Amniotic stem cell (primary cell): ENCODE measurements at regions not wholly inside any gene's neighbourhood (a gene's known extent, or its start where the extent isn't known, plus 50 kb on each side); places are given as distances from the start of the nearest gene placed in this dataset.
"Not testable (repeated sequence)": the region's sequence is repeated elsewhere in the genome, so short reads cannot be mapped to it uniquely, and the experiment has no call there.

Experiments used
- DNase-seq: peaks from one replicate; lab custom pipeline; 2025; lab: John Stamatoyannopoulos, UW

DNA sequence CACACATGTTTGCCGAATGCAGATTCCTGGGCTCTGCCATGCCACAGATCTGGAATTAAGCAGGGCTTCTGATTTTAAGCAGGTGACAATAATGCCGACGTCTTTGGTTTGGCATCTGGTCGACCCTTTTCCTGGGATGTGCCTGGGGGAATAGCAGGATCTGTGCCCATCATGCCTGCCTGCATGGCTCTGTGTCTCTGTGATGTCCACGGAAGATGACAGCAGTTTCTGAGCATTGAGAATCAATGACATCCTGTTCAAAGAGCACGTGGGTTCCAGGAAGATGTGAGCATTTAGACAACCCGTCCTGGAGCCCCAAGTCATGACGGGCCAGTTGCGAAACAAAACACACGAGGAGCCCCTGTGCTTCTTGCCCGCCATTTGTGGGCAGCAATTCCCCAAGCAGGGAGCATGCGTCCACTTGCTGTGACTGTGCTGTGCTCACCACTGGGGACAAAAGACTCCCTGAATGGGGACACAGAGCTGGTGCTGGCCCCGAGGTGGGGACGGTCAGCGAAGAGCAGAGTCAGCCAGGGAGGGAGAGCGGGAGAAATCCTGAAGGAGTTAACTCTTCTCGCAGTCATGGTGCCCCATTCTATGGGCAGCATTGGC is 110.1 kb downstream of the ERMARD start:
- no peak for DNase-seq

DNA sequence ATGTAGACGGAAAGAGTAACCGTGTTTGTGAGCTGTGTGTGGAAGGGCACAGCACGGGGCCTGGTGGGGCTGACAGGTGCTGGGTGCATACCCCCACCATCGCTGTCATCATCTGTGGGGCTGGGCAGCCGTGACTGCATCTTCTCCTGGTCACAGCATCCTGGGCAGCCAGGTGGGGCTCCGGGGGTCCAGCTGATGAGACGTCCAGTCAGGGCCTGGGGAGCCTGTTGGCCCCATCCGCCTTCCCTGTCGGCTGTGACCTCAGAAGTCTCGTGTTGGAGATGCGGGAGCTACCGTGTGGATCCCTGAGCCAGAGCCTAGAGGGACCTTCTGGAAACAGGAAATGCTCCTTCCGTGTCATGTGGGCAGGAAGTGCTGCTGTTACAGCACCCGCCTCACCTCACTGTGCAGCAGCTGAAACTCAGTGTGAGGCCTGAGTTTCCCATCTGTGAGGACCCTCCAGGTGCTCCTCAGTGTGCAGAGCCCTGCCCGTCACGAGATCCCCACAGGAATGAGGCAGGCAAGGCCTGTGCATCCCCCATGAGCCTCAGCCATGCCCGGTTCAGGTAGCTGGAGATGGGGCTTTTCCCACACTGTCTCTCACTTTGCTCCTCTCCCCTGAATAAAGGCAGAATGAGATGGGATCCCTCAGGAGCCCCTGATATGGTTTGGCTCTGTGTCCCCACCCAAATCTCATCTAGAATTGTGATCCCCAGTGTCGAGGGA is 108.7 kb downstream of the ERMARD start:
- no peak for DNase-seq

DNA sequence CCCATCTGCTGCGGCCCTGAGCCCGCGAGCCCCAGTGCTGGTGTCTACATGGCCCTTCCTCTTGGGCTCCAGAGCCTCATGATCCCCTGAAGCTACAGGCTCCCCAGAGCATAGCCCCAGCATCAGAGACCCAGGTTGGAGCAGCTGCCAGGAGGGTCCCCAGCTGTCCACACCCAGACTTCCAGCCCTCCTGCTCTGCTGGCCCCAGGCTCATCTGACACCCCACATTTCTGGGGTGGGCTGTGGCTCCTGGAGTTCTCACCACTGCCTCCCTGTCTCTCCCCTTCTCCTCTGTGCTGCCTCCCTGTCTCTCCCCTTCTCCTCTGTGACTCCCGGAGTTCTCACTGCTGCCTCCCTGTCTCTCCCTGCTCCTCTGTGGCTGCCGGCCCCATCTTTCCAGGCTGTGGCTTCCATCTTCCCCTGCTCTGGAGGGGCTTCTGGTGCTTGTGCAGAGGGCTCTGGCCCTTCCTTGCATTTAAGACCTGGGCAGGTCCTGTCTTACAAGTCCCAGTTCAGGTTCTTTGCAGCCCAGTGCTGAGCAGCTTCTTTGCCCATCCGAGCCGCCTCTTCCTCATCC is 108.1 kb downstream of the ERMARD start:
- DNase-seq, result no peak

DNA sequence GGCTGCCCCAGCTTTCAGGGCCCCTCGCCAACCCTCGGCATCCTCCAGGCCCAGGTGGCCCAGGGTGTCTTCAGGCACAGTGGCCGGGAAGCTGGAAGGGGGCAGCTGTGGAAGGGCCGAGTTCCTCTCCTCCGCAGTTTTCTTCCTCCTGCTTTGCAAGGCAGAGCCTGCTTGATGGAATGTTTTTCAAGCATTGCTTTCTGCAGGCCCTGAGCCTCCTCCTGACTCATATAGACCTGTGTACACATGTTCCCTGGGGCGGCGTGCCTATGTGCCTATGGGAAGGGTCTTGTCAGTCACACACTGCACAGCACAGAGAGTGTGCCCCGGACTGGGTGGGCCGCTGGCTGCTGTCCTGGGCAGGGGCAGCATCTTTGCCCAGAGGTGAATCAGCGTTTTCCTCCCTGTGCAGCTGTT is 107.5 kb downstream of the ERMARD start:
- no peak for DNase-seq

DNA sequence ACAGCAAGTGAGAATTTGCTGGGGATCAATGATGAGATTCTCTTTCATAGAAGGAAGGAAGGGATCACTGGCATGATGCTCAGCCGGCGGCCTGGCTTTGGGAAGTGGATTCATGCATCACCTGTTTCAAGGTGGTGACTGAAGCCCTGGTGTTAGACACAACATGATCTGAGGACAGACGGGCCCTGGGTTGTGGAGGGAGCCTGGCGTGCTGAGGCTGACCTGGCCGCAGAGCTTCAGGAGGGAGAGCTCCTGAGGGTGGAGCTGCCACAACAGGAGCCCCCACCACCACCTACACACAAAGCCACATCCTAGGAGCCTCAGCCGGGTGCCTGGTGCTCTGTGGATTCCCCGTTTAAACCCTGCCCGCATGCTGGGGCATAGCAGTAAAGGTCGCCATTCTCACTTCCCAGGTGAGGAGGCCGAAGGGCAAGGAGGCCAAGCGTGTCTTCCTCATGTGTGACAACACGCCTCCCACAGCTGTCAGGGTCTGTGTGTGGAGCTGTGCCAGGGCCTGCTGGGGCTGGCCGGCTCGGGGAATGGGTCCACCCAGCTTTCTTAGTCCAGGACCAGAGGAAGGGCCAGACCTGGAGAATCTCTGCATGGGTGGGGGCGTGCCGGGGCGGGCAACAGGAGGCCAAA is 107.0 kb downstream of the ERMARD start:
- no peak for DNase-seq

DNA sequence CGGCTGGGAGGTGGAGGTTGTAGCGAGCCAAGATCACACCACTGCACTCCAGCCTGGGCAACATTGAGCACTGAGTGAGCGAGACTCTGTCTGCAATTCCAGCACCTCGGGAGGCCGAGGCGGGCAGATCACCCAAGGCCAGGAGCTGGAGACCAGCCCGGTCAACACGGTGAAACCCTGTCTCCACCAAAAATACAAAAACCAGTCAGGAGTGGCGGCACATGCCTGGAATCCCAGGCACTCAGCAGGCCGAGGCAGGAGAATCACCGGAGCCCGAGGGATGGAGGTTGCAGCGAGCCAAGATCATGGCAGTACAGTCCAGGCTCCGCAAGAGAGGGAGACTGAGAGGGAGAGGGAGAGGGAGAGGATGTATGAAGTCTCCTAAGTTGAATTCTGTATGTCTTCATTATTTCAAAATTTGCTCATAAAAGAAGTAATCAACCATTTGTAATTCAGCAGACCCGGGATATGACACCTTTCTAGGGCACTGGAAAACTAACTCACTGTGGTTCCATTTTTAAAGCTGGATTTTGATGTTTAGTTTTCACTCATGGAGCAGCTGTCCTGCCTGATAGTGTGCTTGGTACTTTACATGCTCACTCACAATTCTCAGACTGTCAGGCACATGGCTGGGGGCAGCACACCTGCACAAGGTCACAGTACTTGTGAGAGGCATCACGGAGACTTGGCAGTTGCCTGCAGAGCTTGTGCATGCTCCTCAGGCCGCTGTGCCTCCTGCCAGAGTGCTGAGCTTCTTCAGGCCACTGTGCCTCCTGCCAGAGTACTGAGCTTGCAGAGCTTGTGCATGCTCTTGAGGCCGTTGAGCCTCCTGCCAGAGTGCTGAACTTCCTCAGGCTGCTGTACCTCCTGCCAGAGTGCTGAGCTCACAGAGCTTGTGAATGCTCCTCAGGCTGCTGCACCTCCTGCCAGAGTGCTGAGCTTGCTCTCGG is 106.2 kb downstream of the ERMARD start:
- no peak for DNase-seq

DNA sequence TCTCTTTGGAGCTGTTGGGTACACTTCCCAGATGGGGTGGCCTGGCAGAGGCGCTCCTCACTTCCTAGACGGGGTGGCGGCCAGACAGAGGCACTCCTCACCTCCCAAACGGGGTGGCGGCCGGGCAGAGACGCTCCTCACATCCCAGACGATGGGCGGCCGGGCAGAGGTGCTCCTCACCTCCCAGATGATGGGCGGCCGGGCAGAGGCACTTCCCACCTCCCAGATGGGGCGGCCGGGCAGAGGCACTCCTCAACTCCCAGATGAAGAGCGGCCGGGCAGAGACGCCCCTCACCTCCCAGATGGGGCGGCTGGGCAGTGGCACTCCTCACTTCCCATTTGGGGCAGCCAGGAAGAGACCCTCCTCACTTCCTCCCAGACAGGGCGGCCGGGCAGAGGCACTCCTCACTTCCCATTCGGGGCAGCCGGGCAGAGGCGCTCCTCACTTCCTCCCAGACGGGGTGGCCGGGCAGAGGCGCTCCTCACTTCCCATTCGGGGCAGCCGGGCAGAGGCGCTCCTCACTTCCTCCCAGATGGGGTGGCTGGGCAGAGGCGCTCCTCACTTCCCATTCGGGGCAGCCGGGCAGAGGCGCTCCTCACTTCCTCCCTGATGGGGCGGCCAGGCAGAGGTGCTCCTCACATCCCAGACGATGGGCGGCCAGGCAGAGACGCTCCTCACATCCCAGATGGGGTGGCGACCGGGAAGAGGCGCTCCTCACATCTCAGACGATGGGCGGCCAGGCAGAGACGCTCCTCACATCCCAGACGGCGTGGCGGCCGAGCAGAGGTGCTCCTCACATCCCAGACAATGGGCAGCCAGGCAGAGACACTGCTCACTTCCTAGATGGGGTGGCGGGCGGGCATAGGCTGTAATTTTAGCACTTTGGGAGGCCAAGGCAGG is 105.3 kb downstream of the ERMARD start:
- not testable (repeated sequence) for DNase-seq

DNA sequence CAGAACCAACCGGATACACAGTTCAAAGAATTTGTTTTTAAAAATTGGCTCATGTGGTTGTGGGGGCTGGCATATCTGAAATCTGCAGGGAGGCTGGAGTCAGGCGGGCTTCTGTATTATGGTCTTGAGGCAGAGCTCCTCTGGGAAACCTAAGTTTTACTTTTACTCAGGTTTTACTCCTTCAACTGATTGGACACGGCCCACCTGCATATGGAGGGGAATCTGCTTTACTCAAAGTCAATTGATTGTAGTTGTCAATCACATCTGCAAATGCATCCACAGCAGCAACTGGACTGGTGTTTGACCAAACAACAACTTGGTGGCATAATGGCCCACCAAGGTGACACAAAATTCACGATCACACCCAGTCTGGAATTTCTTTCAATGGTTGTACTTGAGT is 103.4 kb downstream of the ERMARD start:
- DNase-seq, result no peak

DNA sequence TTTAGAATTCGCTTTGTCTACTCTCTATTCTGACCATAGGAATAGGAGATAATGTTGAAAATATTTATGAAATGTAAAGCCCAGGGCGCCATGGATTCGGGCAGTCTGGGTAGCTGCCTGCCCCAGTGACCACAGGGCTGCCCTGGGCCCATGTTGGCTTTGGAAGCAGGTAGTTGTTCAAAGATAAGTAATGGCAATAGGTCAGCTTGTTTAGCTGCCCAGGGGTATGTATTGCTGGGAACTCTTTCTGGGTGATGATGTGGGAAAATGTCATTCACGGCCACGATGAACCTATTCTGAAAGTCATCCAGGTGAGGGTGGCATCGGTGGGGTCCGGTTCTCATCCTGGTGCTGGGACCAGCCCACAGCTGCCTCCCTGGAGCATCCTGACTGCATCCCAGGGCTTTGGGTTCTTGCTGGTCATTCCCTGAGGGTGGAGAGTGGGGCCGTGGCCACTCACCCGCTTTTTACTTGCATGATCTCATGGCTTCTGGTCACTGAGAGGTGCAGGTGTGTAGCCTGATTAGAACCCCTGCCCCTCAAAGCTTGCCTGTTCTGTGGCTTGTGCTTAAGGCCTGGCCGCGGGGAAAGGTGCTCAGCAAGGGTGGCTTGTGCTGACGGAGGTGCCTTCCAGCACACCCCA is 102.8 kb downstream of the ERMARD start:
- DNase-seq, result no peak

DNA sequence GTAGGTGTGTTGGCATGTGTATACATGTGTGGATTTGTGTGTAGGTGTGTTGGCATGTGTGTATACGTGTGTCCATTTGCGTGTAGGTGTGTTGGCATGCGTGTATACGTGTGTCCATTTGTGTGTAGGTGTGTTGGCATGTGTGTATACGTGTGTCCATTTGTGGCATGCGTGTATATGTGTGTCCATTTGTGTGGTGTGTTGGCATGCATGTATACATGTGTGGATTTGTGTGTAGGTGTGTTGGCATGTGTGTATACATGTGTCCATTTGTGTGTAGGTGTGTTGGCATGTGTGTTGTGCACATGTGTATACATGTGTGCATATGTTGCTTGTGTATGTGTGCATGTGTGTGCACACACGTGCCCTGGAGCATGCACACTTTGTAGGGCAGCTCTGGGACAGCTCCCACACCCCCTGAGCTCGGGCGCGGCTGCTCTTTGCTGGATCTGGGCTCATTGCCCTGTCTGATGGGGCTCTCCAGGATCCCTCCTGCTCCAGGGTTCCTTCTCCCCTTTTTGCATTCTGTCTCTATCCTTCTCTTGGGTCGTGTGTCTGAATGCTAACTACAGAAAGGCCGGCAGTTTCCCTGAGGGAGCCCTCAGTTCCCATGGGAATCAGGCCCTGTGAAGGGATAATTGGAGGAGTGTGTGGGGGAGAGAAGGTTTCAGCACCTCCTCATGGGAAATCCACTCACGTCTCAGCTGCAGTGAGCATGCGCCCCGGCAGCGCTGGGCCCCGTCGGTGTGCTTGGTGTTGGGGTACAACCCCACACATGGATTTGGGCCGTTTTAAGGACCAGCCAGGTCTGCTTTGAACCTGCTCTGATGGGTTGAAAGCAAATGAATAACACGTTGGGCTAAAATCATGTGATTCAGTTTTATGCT is 102.0 kb downstream of the ERMARD start:
- DNase-seq, result no peak

DNA sequence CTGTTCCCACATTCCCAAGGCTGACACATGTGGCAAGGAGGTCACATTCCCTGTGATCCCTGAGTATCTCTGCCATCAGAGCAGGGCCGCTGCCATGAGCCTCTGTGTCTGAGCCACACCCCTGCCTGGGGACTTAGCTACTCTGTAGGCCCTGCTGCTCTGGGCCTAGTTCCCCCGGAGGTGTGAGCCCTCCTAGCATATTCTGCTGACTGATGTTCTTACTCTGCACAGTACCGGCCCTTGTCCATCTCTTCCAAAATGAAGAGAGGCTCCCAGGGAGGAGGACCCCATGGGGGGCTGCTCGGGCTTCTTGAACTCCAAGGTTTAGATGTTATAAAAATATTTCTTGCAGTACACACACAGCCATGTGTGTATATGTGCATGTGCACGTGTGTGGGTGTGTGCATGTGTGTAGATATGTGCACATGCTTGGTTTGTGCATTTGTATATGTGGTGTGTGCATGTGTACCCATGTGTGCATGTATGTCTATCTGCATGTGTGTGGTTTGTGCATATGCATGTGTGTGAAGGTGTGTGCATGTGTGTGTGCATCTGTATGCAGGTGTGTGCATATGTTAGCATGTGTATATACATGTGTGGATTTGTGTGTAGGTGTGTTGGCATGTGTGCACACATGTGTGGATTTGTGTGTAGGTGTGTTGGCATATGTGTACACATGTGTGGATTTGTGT is 101.2 kb downstream of the ERMARD start:
- no peak for DNase-seq

DNA sequence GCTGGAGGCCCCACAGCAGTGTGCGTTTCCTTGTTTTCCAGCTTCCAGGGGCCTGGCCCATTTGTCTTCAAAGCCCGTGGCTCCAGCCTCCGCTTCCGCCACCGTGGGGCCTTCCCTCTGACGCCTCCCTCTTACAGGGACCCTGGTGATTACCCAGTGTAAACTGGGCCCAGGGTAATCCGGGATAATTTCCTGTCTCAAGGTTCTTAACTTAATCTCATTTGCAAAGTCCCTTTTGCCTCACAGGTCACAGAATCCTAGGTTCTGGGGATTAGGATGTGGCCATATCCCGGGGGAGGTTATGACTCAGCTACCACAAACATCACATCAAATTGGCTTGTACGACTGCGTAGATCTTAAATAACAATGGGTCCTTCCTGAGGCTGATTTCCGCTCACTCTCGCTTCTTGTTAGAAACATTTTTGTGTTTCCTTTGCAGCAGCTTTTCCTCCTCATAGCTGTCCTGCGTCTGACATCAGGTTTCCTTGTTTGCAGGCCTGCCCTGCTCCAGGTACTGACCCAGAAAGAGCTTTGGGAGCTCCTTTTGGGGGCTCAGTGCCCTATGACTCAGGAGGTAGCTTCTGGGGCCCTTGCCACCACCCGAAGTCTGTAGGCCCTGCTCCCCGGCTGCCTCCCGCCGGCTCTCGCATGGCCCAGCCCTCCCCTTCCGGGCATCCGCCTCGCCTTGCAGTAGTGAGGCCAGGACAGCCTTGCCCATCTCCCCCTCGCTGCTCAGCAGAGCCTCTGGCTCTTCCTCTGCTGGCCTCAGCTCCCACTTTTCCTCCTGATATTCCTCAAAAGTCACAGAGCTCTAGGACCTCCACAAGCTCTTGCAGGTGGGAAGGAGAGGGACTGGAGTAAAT is 100.5 kb downstream of the ERMARD start:
- DNase-seq, result no peak

DNA sequence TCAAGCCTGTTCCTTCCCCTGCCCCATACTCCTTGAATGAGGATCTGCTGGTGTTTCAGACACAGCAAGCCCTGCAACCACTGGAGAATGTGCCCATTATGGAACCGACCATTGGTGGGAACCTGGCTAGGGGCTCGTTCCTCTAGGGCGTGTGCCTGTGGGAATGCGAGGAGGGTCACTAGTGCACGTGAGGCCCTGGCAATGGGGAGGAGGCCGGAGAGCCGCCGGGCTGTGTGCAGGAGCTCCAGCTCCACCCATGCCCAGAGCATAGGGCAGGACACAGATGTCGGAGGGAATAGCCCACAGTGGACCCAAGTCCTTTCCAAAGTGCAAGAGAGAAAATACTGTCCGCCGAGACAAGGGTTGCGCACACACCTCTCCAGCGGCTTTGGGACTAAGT is 99.3 kb downstream of the ERMARD start:
- no peak for DNase-seq

DNA sequence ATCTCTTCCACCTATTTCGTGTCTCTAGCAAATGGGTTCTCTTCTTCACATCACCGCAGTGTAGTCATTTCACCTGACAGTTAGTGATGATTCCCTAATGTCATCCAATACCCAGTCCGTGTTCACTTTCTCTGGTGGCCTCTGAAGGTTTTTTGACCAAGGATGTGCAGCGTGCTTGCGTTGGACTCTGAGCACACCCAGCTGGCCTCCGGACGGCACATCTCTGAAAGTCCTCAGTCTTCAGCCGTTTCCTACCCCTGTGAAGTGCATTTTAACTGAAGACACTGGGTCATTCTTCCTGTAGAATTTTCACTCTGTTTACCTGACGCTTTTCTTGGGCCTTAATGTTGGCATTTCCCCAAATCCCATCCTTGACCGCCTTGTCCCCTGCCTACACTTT is 98.7 kb downstream of the ERMARD start:
- DNase-seq, result no peak

DNA sequence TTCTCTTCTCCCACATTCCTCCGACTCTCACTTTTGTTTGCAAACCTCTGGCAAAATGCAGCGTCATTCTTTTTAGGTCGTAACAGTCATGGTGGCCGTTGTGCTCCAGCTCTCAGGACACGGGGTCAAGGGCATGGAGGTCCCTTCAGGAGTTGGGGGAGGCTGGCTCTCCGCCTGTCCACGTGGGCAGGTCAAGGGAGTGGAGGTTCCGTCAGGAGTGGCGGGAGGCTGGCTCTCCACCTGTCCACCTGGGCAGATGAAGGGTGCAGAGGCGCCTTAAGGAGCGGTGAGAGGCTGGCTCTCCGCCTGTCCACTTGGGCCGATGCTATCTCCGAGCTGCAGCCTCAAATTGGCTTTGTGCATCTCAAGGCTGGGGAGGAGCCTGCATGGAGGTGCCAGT is 98.0 kb downstream of the ERMARD start:
- DNase-seq, result no peak

DNA sequence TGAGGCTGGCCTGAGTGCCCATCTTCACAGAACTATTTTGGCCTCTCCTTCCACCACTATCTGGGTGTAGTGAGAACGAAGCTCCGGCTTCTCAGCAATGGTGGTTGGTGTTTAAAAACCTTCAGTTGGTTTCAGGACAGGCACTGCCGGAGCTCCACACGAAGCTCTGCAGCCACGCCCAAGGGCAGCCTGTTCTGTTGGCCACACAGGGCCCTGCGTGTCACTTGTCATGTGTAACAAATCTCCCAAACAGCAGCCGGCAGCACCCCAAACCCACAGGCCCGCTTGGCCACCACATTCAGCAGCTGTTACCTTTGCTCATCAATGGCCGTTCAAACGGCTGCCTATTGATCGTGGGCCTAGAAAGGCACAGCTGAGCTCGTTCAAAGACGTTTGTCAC is 97.5 kb downstream of the ERMARD start:
- no peak for DNase-seq

DNA sequence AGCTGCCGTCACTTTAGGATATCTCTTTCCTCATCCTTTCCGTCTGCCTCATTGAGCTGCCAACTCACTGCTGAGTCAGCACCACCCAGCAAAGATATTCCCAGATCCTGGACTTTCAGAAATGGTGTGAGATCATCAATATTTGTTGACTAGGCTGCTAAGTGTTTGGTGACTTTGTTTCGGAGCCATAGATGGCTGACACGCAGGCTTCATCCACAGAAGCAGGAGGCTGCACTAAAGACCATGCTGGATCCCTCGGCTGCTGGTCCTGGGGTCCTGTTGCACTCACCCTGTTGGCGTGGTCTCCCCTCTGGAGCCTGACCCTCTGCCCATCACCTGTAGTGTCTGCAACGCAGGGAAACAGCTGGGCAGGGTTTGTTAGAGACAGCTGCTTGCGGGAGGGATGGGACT is 96.5 kb downstream of the ERMARD start:
- DNase-seq, result no peak

DNA sequence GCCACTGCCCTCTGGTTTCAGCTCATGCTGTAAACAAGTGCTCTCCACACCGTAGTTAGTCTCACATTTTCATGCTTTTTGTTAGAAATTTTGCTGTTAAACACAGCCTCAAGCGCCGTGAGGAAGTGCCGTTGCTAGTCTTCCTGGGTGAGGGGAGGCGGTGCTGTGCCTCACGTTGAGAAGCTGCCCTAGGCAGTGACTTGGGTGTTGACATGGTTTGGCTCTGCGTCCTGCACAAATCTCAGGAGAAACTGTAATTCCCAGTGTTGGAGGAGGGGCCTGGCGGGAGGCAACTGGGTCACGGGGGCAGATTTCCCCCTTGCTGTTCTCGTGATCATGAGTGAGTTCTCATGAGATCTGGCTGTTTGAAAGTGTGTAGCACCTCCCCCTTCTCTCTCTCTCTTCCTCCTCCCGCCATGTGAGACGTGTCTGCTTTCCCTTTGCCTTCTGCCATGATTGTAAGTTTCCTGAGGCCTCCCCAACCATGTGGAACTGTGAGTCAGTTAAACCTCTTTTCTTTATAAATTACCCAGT is 95.8 kb downstream of the ERMARD start:
- no peak for DNase-seq
